ENCODE measurements at regions not wholly inside any gene's neighbourhood (a gene's known extent, or its start where the extent isn't known, plus 50 kb on each side); places are given as distances from the start of the nearest gene placed in this dataset.

DNA sequence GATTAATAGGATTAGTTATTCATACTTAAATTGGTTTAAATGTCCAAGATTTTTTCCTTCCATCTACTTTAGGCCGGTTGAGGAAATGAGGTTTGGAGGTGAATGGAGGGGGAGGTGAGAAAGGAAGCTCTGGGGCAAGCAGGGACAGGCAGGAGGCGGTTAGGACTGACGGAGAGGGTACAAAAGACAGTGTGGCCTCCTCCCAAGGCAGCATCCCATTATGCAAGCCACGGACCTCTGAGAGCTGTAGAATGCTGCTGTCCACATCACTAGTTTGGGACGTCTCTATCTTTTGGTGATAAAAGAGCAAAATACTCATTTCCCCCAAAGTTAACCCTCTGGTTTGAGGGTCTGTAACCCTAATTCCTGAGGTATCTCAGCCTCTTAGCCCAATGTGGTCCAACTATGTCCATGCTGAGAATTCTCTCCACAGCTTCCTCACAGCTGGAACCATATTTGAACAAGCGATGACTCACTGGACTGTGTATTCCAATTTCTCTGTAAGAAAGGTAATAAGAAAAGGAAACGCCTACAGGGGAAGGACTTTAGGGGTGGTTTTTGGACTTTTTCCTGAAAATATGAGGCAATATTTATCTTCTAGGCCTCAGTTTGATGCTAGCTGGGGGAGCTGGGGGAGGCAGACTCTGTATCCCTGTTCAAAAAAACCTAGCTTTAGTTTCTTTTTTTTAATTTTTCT, 172.2 kb downstream of the TFAP2B start:
- TF ChIP-seq, protein P1, sequence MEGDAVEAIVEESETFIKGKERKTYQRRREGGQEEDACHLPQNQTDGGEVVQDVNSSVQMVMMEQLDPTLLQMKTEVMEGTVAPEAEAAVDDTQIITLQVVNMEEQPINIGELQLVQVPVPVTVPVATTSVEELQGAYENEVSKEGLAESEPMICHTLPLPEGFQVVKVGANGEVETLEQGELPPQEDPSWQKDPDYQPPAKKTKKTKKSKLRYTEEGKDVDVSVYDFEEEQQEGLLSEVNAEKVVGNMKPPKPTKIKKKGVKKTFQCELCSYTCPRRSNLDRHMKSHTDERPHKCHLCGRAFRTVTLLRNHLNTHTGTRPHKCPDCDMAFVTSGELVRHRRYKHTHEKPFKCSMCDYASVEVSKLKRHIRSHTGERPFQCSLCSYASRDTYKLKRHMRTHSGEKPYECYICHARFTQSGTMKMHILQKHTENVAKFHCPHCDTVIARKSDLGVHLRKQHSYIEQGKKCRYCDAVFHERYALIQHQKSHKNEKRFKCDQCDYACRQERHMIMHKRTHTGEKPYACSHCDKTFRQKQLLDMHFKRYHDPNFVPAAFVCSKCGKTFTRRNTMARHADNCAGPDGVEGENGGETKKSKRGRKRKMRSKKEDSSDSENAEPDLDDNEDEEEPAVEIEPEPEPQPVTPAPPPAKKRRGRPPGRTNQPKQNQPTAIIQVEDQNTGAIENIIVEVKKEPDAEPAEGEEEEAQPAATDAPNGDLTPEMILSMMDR (conservative IDR thresholded peaks at IDR 0.05; ENCODE audit: low read depth in 2 of 2) = no peak
- no peak for TF ChIP-seq EZH2 (IDR thresholded peaks at IDR 0.05; ENCODE audit: low read depth, unreplicated experiment)
- no peak for TF ChIP-seq EZH2phosphoT487 (IDR thresholded peaks at IDR 0.05; ENCODE audit: unreplicated experiment)
- TF ChIP-seq POLR2AphosphoS5 (IDR thresholded peaks at IDR 0.05; ENCODE audit: low read depth) = no peak
- TF ChIP-seq STAT1 (IDR thresholded peaks at IDR 0.05; ENCODE audit: unreplicated experiment) = no peak
- TF ChIP-seq, protein P2, sequence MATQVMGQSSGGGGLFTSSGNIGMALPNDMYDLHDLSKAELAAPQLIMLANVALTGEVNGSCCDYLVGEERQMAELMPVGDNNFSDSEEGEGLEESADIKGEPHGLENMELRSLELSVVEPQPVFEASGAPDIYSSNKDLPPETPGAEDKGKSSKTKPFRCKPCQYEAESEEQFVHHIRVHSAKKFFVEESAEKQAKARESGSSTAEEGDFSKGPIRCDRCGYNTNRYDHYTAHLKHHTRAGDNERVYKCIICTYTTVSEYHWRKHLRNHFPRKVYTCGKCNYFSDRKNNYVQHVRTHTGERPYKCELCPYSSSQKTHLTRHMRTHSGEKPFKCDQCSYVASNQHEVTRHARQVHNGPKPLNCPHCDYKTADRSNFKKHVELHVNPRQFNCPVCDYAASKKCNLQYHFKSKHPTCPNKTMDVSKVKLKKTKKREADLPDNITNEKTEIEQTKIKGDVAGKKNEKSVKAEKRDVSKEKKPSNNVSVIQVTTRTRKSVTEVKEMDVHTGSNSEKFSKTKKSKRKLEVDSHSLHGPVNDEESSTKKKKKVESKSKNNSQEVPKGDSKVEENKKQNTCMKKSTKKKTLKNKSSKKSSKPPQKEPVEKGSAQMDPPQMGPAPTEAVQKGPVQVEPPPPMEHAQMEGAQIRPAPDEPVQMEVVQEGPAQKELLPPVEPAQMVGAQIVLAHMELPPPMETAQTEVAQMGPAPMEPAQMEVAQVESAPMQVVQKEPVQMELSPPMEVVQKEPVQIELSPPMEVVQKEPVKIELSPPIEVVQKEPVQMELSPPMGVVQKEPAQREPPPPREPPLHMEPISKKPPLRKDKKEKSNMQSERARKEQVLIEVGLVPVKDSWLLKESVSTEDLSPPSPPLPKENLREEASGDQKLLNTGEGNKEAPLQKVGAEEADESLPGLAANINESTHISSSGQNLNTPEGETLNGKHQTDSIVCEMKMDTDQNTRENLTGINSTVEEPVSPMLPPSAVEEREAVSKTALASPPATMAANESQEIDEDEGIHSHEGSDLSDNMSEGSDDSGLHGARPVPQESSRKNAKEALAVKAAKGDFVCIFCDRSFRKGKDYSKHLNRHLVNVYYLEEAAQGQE (IDR thresholded peaks at IDR 0.05; ENCODE audit: unreplicated experiment) = no peak
- TF ChIP-seq, protein P3, sequence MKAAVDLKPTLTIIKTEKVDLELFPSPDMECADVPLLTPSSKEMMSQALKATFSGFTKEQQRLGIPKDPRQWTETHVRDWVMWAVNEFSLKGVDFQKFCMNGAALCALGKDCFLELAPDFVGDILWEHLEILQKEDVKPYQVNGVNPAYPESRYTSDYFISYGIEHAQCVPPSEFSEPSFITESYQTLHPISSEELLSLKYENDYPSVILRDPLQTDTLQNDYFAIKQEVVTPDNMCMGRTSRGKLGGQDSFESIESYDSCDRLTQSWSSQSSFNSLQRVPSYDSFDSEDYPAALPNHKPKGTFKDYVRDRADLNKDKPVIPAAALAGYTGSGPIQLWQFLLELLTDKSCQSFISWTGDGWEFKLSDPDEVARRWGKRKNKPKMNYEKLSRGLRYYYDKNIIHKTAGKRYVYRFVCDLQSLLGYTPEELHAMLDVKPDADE (IDR thresholded peaks at IDR 0.05) = no peak
- TF ChIP-seq CREB1 (CRISPR knock-in tag; IDR thresholded peaks at IDR 0.05; ENCODE audit: low read depth) = no peak
- no peak for TF ChIP-seq NANOG (IDR thresholded peaks at IDR 0.05; ENCODE audit: borderline replicate concordance)
- TF ChIP-seq ZNF331 (CRISPR knock-in tag; IDR thresholded peaks at IDR 0.05; ENCODE audit: low read depth) = no peak
- no peak for TF ChIP-seq JUNB (IDR thresholded peaks at IDR 0.05; ENCODE audit: unreplicated experiment)
- no peak for TF ChIP-seq ZNF114 (CRISPR knock-in tag; IDR thresholded peaks at IDR 0.05)
- TF ChIP-seq, protein P4, sequence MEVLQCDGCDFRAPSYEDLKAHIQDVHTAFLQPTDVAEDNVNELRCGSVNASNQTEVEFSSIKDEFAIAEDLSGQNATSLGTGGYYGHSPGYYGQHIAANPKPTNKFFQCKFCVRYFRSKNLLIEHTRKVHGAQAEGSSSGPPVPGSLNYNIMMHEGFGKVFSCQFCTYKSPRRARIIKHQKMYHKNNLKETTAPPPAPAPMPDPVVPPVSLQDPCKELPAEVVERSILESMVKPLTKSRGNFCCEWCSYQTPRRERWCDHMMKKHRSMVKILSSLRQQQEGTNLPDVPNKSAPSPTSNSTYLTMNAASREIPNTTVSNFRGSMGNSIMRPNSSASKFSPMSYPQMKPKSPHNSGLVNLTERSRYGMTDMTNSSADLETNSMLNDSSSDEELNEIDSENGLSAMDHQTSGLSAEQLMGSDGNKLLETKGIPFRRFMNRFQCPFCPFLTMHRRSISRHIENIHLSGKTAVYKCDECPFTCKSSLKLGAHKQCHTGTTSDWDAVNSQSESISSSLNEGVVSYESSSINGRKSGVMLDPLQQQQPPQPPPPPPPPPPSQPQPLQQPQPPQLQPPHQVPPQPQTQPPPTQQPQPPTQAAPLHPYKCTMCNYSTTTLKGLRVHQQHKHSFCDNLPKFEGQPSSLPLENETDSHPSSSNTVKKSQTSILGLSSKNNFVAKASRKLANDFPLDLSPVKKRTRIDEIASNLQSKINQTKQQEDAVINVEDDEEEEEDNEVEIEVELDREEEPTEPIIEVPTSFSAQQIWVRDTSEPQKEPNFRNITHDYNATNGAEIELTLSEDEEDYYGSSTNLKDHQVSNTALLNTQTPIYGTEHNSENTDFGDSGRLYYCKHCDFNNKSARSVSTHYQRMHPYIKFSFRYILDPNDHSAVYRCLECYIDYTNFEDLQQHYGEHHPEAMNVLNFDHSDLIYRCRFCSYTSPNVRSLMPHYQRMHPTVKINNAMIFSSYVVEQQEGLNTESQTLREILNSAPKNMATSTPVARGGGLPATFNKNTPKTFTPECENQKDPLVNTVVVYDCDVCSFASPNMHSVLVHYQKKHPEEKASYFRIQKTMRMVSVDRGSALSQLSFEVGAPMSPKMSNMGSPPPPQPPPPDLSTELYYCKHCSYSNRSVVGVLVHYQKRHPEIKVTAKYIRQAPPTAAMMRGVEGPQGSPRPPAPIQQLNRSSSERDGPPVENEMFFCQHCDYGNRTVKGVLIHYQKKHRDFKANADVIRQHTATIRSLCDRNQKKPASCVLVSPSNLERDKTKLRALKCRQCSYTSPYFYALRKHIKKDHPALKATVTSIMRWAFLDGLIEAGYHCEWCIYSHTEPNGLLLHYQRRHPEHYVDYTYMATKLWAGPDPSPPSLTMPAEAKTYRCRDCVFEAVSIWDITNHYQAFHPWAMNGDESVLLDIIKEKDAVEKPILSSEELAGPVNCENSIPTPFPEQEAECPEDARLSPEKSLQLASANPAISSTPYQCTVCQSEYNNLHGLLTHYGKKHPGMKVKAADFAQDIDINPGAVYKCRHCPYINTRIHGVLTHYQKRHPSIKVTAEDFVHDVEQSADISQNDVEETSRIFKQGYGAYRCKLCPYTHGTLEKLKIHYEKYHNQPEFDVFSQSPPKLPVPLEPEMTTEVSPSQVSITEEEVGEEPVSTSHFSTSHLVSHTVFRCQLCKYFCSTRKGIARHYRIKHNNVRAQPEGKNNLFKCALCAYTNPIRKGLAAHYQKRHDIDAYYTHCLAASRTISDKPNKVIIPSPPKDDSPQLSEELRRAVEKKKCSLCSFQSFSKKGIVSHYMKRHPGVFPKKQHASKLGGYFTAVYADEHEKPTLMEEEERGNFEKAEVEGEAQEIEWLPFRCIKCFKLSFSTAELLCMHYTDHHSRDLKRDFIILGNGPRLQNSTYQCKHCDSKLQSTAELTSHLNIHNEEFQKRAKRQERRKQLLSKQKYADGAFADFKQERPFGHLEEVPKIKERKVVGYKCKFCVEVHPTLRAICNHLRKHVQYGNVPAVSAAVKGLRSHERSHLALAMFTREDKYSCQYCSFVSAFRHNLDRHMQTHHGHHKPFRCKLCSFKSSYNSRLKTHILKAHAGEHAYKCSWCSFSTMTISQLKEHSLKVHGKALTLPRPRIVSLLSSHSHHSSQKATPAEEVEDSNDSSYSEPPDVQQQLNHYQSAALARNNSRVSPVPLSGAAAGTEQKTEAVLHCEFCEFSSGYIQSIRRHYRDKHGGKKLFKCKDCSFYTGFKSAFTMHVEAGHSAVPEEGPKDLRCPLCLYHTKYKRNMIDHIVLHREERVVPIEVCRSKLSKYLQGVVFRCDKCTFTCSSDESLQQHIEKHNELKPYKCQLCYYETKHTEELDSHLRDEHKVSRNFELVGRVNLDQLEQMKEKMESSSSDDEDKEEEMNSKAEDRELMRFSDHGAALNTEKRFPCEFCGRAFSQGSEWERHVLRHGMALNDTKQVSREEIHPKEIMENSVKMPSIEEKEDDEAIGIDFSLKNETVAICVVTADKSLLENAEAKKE (CRISPR knock-in tag; IDR thresholded peaks at IDR 0.05) = no peak
